Spleen (tissue), 7 donors: ENCODE measurements at regions not wholly inside any gene's neighbourhood (a gene's known extent, or its start where the extent isn't known, plus 50 kb on each side); places are given as distances from the start of the nearest gene placed in this dataset.

Experiments used
- POLR2A ChIP-seq, 3 donors: fragments of 450-650 bp; IDR thresholded peaks; one replicate each; pipeline ENCODE4 v1.5.1; 2017; ENCODE audit warnings: antibody characterized with exemption in 3 of 3, mild to moderate bottlenecking in 1 of 3
- POLR2AphosphoS5 ChIP-seq, 3 donors: sonication (generic); formaldehyde crosslinking; IDR thresholded peaks; one replicate each; pipeline ENCODE4 v1.5.1; 2017; ENCODE audit warnings: antibody characterized with exemption in 3 of 3
- TF ChIP-seq, protein P1 (sequence below), 11 experiments: fragments of 200-600 bp in 7 of 11; fragments of 450-650 bp in 4 of 11; sonication (generic) in 4 of 11; IDR thresholded peaks in 8 of 11; conservative IDR thresholded peaks in 3 of 11; 1 replicate in 7 of 11; 2 replicates in 4 of 11; pipeline versions ENCODE4 v1.4.0 to v1.8.0; 2016 to 2021; ENCODE audit warnings: antibody characterized with exemption in 11 of 11, inconsistent platforms in 4 of 11, mild to moderate bottlenecking in 1 of 11
- donor health status: DM: no; HTN: no; CAD: no; lungs with moderate emphysema.
- donor health status: DM: no; HTN: no; CAD: no.
- donor health status: DM: no; HTN: no; CAD: no.

GRCh38 chr1:195326325-195326724 is 1281.9 kb downstream of the KCNT2 start:
- TF ChIP-seq POLR2A (IDR thresholded peaks at IDR 0.05) (no peak), POLR2AphosphoS5 (IDR thresholded peaks at IDR 0.05) (no peak)
- TF ChIP-seq, protein P1, sequence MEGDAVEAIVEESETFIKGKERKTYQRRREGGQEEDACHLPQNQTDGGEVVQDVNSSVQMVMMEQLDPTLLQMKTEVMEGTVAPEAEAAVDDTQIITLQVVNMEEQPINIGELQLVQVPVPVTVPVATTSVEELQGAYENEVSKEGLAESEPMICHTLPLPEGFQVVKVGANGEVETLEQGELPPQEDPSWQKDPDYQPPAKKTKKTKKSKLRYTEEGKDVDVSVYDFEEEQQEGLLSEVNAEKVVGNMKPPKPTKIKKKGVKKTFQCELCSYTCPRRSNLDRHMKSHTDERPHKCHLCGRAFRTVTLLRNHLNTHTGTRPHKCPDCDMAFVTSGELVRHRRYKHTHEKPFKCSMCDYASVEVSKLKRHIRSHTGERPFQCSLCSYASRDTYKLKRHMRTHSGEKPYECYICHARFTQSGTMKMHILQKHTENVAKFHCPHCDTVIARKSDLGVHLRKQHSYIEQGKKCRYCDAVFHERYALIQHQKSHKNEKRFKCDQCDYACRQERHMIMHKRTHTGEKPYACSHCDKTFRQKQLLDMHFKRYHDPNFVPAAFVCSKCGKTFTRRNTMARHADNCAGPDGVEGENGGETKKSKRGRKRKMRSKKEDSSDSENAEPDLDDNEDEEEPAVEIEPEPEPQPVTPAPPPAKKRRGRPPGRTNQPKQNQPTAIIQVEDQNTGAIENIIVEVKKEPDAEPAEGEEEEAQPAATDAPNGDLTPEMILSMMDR (IDR thresholded peaks at IDR 0.05 in 8 of 11, conservative IDR thresholded peaks at IDR 0.05 in 3 of 11), result no peak
